Fibroblast of the aortic adventitia (primary cell): ENCODE measurements at regions not wholly inside any gene's neighbourhood (a gene's known extent, or its start where the extent isn't known, plus 50 kb on each side); places are given as distances from the start of the nearest gene placed in this dataset.
"Not testable (repeated sequence)": the region's sequence is repeated elsewhere in the genome, so short reads cannot be mapped to it uniquely, and the experiment has no call there.

Experiments used
- DNase-seq: peaks from one replicate; pipeline ENCODE4 v3.0.0-alpha.2; 2010; ENCODE audit warnings: low read depth
- H3K4me3 ChIP-seq: 2 replicates; pipeline ENCODE4 v1.5.1; 2011; ENCODE audit warnings: low read depth, mild to moderate bottlenecking, control low read depth, low read length, moderate library complexity
- CTCF ChIP-seq: IDR thresholded peaks from 2 replicates; pipeline ENCODE4 v1.5.1; 2011; ENCODE audit warnings: mild to moderate bottlenecking, low read length, control low read depth, inconsistent platforms; ENCODE audit not compliant: insufficient read depth

GRCh38 chr15:19992428-19992827 lies 549.2 kb downstream of the GOLGA6L6 start:
- H3K4me3 ChIP-seq: no peak overlapping the region
- no peak for DNase-seq
- no peak for TF ChIP-seq CTCF

GRCh38 chr15:19988094-19988660 lies 553.4 kb downstream of the GOLGA6L6 start:
- H3K4me3 ChIP-seq: no peak overlapping the region
- TF ChIP-seq CTCF: no peak
- DNase-seq: no peak

- TF ChIP-seq CTCF: no peak
- no peak for DNase-seq
- no peak overlapping the region for H3K4me3 ChIP-seq
These were observed 554.1 kb downstream of the GOLGA6L6 start for GRCh38 chr15:19987389-19988048.

- no peak for TF ChIP-seq CTCF
- no peak for DNase-seq
- H3K4me3 ChIP-seq: no peak overlapping the region
These were observed 557.5 kb downstream of the GOLGA6L6 start for GRCh38 chr15:19984101-19984500.

GRCh38 chr15:19974998-19975397 lies 566.6 kb downstream of the GOLGA6L6 start:
- no peak for TF ChIP-seq CTCF
- DNase-seq: no peak

GRCh38 chr15:19973718-19974117 lies 567.9 kb downstream of the GOLGA6L6 start:
- no peak for DNase-seq
- TF ChIP-seq CTCF: no peak
- H3K4me3 ChIP-seq: no peak overlapping the region

More at GRCh38 chr15:19974998-19975397, 566.6 kb downstream of the GOLGA6L6 start:
- no peak overlapping the region for H3K4me3 ChIP-seq

GRCh38 chr15:19972582-19972981 lies 569.0 kb downstream of the GOLGA6L6 start:
- DNase-seq, H3K4me3 ChIP-seq: not testable (repeated sequence)

GRCh38 chr15:19965574-19965973 lies 576.0 kb downstream of the GOLGA6L6 start:
- DNase-seq: not testable (repeated sequence)

GRCh38 chr15:19964480-19964879 lies 577.1 kb downstream of the GOLGA6L6 start:
- not testable (repeated sequence) for DNase-seq, H3K4me3 ChIP-seq

More at GRCh38 chr15:19965574-19965973, 576.0 kb downstream of the GOLGA6L6 start:
- not testable (repeated sequence) for H3K4me3 ChIP-seq
